ENCODE measurements at regions not wholly inside any gene's neighbourhood (a gene's known extent, or its start where the extent isn't known, plus 50 kb on each side); places are given as distances from the start of the nearest gene placed in this dataset.

DNA sequence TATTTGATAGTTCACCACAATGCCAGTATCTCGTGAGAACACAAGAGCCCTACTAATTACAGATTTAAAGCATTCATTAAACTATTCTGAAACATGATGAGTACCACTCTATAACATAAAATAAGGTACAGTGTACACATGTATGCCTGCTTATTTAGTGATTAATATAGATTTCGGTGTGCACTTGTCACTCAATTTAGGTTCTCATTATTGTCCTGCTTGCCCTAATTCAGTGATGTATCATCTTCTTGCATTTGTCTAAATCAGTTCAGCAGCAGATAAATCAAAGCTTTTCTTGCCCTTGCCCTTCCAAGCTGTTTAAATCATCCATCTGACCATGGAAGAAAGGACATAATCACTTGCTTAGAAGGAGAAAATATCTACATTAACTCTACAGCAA lies 359.7 kb downstream of the GXYLT1 start:
- POLR2A ChIA-PET, result no interaction called here
- ATAC-seq (no peak), DNase-seq (ENCODE audit: extremely low read depth in 1 of 4, low spot score in 3 of 4) (no peak), FAIRE-seq (no peak)
- H3K9ac ChIP-seq (ENCODE audit: insufficient read depth in 1 of 2, low read depth in 2 of 2, low read length in 2 of 2), result no peak overlapping the region
- no peaks in the 10 kb centered on the region for H3K4me1 ChIP-seq (replicated peaks in 1 of 2; ENCODE audit: control insufficient read depth in 2 of 2, insufficient read depth in 2 of 2, low read length in 2 of 2)
- H3K9me3 ChIP-seq (replicated peaks; ENCODE audit: control insufficient read depth, insufficient read depth, low read depth, low read length), result no peaks in the 10 kb centered on the region
- 0% methylated on average over 2 of the region's 2 CpGs for WGBS (ENCODE audit: insufficient coverage, low coverage, missing lambda C conversion rate)
- no peaks in the 10 kb centered on the region for H3K79me2 ChIP-seq (ENCODE audit: control insufficient read depth, insufficient read depth, low read length)
- intact Hi-C loops (cut with micrococcal nuclease) (no loop called here), in situ Hi-C loops (cut with MboI) (no loop called here)
- no peaks in the 10 kb centered on the region for H3K9me1 ChIP-seq (ENCODE audit: control insufficient read depth, insufficient read depth, low read length)
- CTCF ChIA-PET (ENCODE audit: low intra/inter-chr PET ratio), result no interaction called here
- BruUV-seq (replicated peaks), result no TSS peak
- no peak overlapping the region for H3K27ac ChIP-seq (ENCODE audit: extremely low read depth, low read depth, low read length)
- TF ChIP-seq DMBX1 (CRISPR knock-in tag; IDR thresholded peaks at IDR 0.05; ENCODE audit: borderline replicate concordance), result no peak
- TF ChIP-seq SNIP1 (IDR thresholded peaks at IDR 0.05; ENCODE audit: low read depth), result no peak
- no peak for TF ChIP-seq STAG1 (CRISPR knock-in tag; IDR thresholded peaks at IDR 0.05; ENCODE audit: borderline replicate concordance)
- TF ChIP-seq, protein P1, sequence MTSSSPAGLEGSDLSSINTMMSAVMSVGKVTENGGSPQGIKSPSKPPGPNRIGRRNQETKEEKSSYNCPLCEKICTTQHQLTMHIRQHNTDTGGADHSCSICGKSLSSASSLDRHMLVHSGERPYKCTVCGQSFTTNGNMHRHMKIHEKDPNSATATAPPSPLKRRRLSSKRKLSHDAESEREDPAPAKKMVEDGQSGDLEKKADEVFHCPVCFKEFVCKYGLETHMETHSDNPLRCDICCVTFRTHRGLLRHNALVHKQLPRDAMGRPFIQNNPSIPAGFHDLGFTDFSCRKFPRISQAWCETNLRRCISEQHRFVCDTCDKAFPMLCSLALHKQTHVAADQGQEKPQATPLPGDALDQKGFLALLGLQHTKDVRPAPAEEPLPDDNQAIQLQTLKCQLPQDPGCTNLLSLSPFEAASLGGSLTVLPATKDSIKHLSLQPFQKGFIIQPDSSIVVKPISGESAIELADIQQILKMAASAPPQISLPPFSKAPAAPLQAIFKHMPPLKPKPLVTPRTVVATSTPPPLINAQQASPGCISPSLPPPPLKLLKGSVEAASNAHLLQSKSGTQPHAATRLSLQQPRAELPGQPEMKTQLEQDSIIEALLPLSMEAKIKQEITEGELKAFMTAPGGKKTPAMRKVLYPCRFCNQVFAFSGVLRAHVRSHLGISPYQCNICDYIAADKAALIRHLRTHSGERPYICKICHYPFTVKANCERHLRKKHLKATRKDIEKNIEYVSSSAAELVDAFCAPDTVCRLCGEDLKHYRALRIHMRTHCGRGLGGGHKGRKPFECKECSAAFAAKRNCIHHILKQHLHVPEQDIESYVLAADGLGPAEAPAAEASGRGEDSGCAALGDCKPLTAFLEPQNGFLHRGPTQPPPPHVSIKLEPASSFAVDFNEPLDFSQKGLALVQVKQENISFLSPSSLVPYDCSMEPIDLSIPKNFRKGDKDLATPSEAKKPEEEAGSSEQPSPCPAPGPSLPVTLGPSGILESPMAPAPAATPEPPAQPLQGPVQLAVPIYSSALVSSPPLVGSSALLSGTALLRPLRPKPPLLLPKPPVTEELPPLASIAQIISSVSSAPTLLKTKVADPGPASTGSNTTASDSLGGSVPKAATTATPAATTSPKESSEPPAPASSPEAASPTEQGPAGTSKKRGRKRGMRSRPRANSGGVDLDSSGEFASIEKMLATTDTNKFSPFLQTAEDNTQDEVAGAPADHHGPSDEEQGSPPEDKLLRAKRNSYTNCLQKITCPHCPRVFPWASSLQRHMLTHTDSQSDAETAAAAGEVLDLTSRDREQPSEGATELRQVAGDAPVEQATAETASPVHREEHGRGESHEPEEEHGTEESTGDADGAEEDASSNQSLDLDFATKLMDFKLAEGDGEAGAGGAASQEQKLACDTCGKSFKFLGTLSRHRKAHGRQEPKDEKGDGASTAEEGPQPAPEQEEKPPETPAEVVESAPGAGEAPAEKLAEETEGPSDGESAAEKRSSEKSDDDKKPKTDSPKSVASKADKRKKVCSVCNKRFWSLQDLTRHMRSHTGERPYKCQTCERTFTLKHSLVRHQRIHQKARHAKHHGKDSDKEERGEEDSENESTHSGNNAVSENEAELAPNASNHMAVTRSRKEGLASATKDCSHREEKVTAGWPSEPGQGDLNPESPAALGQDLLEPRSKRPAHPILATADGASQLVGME (CRISPR knock-in tag; IDR thresholded peaks at IDR 0.05), result no peak
- H3K36me3 ChIP-seq (ENCODE audit: control insufficient read depth, insufficient read depth, low read length), result no peaks in the 10 kb centered on the region
- H2AFZ ChIP-seq (ENCODE audit: low read depth, low read length), result no peak overlapping the region
- no peak overlapping the region for H3K4me3 ChIP-seq
- no peaks in the 10 kb centered on the region for H3K27me3 ChIP-seq (ENCODE audit: control insufficient read depth in 2 of 2, insufficient read depth in 2 of 2, low read length in 2 of 2)
- no peaks in the 10 kb centered on the region for H4K20me1 ChIP-seq (replicated peaks; ENCODE audit: control insufficient read depth, insufficient read depth, low read length)
- no peak overlapping the region for H3K4me2 ChIP-seq (ENCODE audit: insufficient read depth, low read length)

Data from K562 (cell line).